ENCODE measurements at regions not wholly inside any gene's neighbourhood (a gene's known extent, or its start where the extent isn't known, plus 50 kb on each side); places are given as distances from the start of the nearest gene placed in this dataset.

DNA sequence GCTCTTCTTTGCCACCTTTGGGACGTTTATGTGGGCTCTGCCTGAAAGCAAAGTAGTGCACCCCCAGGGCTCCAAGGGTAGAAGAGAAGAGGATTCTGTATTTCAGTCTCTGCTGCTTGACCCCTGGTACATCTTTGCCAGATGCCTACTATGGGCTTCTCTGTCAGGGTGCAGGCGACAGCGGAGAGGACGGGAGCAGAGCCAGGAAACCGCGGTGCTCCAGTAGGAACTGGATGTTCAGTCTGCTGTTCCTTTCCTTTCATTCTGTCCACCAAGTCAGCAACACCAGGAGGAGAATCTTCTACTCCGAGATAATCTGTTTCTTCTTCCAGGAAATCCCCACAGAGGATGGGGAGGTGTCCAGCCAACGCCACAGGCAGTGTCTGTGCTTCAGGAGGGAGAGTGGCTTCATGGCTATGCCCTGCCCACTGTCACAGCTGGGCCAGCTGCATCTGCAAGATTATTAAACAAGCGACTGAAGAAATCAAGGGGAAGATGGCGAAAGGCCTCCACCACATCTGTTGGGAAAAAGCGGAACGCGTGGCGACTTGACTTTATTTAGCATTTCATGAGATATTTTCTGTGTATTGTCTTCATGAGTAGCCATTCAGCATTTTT, 398.3 kb downstream of the IRX1 start:
- TF ChIP-seq ZNF292 (tag by site-specific recombination; IDR thresholded peaks at IDR 0.05; ENCODE audit: borderline replicate concordance, low read depth): no peak
- TF ChIP-seq CTCF (tag by site-specific recombination; IDR thresholded peaks at IDR 0.05): no peak
- TF ChIP-seq ZNF174 (tag by site-specific recombination; IDR thresholded peaks at IDR 0.05): no peak
- no peak for TF ChIP-seq ZNF785 (tag by site-specific recombination; IDR thresholded peaks at IDR 0.05)
- TF ChIP-seq TCF7L2 (IDR thresholded peaks at IDR 0.05; ENCODE audit: borderline replicate concordance, low read depth, low read length): no peak
- TF ChIP-seq, protein P1, sequence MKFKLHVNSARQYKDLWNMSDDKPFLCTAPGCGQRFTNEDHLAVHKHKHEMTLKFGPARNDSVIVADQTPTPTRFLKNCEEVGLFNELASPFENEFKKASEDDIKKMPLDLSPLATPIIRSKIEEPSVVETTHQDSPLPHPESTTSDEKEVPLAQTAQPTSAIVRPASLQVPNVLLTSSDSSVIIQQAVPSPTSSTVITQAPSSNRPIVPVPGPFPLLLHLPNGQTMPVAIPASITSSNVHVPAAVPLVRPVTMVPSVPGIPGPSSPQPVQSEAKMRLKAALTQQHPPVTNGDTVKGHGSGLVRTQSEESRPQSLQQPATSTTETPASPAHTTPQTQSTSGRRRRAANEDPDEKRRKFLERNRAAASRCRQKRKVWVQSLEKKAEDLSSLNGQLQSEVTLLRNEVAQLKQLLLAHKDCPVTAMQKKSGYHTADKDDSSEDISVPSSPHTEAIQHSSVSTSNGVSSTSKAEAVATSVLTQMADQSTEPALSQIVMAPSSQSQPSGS (tag by site-specific recombination; IDR thresholded peaks at IDR 0.05; ENCODE audit: low read depth): no peak
- TF ChIP-seq, protein P2, sequence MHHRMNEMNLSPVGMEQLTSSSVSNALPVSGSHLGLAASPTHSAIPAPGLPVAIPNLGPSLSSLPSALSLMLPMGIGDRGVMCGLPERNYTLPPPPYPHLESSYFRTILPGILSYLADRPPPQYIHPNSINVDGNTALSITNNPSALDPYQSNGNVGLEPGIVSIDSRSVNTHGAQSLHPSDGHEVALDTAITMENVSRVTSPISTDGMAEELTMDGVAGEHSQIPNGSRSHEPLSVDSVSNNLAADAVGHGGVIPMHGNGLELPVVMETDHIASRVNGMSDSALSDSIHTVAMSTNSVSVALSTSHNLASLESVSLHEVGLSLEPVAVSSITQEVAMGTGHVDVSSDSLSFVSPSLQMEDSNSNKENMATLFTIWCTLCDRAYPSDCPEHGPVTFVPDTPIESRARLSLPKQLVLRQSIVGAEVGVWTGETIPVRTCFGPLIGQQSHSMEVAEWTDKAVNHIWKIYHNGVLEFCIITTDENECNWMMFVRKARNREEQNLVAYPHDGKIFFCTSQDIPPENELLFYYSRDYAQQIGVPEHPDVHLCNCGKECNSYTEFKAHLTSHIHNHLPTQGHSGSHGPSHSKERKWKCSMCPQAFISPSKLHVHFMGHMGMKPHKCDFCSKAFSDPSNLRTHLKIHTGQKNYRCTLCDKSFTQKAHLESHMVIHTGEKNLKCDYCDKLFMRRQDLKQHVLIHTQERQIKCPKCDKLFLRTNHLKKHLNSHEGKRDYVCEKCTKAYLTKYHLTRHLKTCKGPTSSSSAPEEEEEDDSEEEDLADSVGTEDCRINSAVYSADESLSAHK (tag by site-specific recombination; IDR thresholded peaks at IDR 0.05): no peak
- no peak for TF ChIP-seq ZNF184 (tag by site-specific recombination; IDR thresholded peaks at IDR 0.05)
